Skeletal muscle tissue (tissue), 3 donors: ENCODE measurements at regions not wholly inside any gene's neighbourhood (a gene's known extent, or its start where the extent isn't known, plus 50 kb on each side); places are given as distances from the start of the nearest gene placed in this dataset.

Experiments used
- H3K27ac ChIP-seq: one replicate; pipeline ENCODE4 v1.7.0; 2013; ENCODE audit warnings: mild to moderate bottlenecking, low read depth, low read length, inconsistent platforms
- H3K27me3 ChIP-seq, 3 donors: one replicate each; pipeline ENCODE4 v1.7.0; 2013; ENCODE audit warnings: low read length in 3 of 3; ENCODE audit not compliant: control insufficient read depth in 3 of 3, insufficient read depth in 3 of 3
- H3K36me3 ChIP-seq, 3 donors: one replicate each; pipeline ENCODE4 v1.7.0; 2013; ENCODE audit warnings: low read length in 3 of 3; ENCODE audit not compliant: control insufficient read depth in 3 of 3, insufficient read depth in 3 of 3
- H3K4me1 ChIP-seq, 3 donors: one replicate each; pipeline ENCODE4 v1.7.0; 2013; ENCODE audit warnings: low read length in 3 of 3, mild to moderate bottlenecking in 3 of 3; ENCODE audit not compliant: control insufficient read depth in 3 of 3, insufficient read depth in 3 of 3
- H3K4me3 ChIP-seq, 3 donors: one replicate each; pipeline ENCODE4 v1.7.0; 2013; ENCODE audit warnings: low read length in 3 of 3
- H3K9ac ChIP-seq, 3 donors: one replicate each; pipeline ENCODE4 v1.7.0; 2013; ENCODE audit warnings: low read length in 3 of 3, mild to moderate bottlenecking in 3 of 3, moderate library complexity in 2 of 3, low read depth in 1 of 3
- H3K9me3 ChIP-seq, 3 donors: one replicate each; pipeline ENCODE4 v1.7.0; 2013; ENCODE audit warnings: low read length in 3 of 3; ENCODE audit not compliant: control insufficient read depth in 3 of 3
- donor health status: Osteomylitis.

GRCh38 chr2:175872721-175873120 is 129.3 kb downstream of the LNPK start:
- no peaks in the 10 kb centered on the region for H3K27me3 ChIP-seq
- H3K4me1 ChIP-seq = peaks cover 8 to 17% (median 16%) of the 10 kb centered on the region in 3 donors
- no peak overlapping the region for H3K27ac ChIP-seq
- H3K36me3 ChIP-seq = no peaks in the 10 kb centered on the region
- no peak overlapping the region for H3K9ac ChIP-seq
- no peaks in the 10 kb centered on the region for H3K9me3 ChIP-seq
- no peak overlapping the region for H3K4me3 ChIP-seq

GRCh38 chr2:175872005-175872348 is 130.1 kb downstream of the LNPK start:
- H3K27ac ChIP-seq = no peak overlapping the region
- peaks cover 8 to 17% (median 16%) of the 10 kb centered on the region in 3 donors for H3K4me1 ChIP-seq
- no peak overlapping the region for H3K4me3 ChIP-seq
- H3K9me3 ChIP-seq = no peaks in the 10 kb centered on the region
- no peaks in the 10 kb centered on the region for H3K27me3 ChIP-seq
- H3K9ac ChIP-seq = no peak overlapping the region
- no peaks in the 10 kb centered on the region for H3K36me3 ChIP-seq

DNA sequence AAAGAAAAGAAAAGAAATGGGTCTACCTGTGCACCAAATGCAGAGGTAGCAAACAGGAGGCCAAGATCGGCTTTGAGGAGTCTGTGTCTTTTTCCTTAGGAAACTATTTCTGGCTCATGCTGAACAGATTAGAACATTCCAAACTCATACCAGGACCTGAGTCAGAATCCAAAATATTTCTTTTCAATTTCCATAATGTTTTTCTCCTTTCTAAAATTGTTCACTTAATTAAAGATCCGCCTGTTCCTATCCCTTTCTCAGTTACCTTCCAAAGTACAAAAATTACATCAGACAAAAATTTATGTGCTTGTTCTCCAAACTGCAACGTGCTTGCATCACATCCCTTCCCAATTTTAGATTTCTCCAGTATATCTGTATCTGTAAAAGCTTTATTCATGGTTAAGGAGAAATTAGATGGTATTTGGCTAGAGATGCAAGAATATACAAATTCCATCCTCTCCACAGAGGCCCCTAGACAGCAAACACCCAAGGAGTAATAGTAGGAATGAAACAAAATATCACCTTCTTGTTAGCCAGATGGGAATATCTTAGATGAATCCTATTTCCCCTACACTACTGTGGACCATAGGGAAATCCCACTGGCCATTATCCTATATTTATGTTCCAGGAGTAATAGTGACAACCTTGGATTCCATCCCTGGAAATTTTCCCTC is 130.6 kb downstream of the LNPK start:
- Histone ChIP-seq H3K27me3 (no peaks in the 10 kb centered on the region), H3K4me3 (no peak overlapping the region), H3K27ac (no peak overlapping the region), H3K4me1 (peaks cover 8 to 17% (median 16%) of the 10 kb centered on the region in 3 donors), H3K9ac (no peak overlapping the region), H3K36me3 (no peaks in the 10 kb centered on the region), H3K9me3 (no peaks in the 10 kb centered on the region)

DNA sequence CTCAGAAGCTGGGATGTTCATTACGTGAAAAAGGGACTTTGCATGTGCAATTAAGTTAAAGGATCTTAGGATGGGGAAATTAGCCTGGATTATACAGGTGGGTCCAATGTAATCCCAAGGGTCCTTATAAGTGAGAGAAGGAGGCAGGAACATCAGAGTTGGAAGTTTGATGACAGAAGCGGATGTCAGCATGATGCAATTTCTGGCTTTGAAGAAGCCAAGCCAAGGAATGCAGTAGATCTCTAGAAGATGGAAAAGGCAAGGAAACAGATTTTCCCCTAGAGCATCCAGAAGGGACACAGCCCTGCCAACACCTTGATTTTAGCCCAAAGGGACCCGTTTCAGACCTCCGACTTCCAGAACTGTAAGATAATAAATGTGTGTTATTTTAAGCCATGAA is 136.4 kb downstream of the LNPK start:
- Histone ChIP-seq H3K27me3 (no peaks in the 10 kb centered on the region), H3K27ac (no peak overlapping the region), H3K9me3 (no peaks in the 10 kb centered on the region), H3K9ac (no peak overlapping the region), H3K36me3 (no peaks in the 10 kb centered on the region), H3K4me3 (no peak overlapping the region), H3K4me1 (no peaks in the 10 kb centered on the region)

DNA sequence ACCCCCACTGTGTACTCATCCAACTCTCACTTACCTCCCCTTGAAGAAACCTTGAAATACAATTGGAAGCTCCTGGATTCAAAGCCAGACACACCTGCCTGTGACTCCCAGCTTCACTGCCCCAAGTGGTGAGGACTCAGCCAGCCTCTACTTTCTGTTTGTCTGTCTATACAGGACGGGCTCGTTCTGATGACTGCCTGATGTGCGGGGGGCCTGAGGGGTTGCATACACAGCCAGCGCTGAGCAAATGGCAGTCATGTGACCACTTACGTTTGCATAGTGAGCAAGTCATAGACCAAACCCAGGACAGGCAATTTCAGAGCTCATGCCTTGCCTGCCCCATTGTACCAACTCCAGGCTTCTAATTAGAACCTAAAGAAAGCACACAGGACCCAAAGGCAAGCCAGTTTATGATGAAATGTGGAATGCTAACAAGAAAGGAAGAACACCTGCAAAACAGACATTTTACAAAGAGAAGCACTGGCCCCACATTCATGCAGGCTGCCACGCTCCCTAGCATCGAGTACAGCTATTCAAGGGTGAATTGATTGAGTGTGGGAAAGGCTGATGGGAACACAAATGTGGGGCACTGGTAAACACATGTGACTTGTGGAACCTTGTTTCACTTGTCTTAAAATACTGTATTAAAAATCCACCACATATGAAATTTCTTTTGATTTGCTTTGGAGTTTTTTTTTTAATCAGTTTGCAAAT is 137.8 kb downstream of the LNPK start:
- Histone ChIP-seq H3K27me3 (no peaks in the 10 kb centered on the region), H3K9ac (no peak overlapping the region), H3K4me1 (no peaks in the 10 kb centered on the region), H3K4me3 (no peak overlapping the region), H3K36me3 (no peaks in the 10 kb centered on the region), H3K27ac (no peak overlapping the region), H3K9me3 (no peaks in the 10 kb centered on the region)

DNA sequence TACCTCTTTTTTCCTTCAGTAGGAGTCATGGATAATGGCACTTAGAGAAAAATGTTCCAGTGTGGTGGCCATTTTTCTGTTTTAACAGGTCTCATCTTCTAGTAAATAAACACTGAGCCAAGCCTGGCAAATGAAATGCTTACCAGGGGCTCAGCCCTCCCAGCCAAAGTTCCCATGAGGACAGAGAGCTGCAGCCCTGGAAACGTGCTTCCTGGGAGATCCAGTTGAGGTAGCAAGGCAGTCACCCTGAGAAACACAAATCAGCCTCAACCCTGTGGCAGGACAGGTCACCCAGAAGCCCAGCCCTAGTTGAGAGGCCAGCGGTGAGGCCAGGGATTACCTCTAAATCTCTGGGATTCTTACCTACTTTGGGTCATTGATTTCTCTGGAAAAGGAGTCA is 140.1 kb downstream of the LNPK start:
- H3K4me3 ChIP-seq = no peak overlapping the region
- no peaks in the 10 kb centered on the region for H3K4me1 ChIP-seq
- no peak overlapping the region for H3K9ac ChIP-seq
- no peaks in the 10 kb centered on the region for H3K27me3 ChIP-seq
- no peaks in the 10 kb centered on the region for H3K9me3 ChIP-seq
- H3K27ac ChIP-seq = no peak overlapping the region
- H3K36me3 ChIP-seq = no peaks in the 10 kb centered on the region

GRCh38 chr2:175855794-175856453 is 146.1 kb downstream of the LNPK start:
- Histone ChIP-seq H3K4me3 (peak overlapping the region; percentile 32 to 43 (median 35)), H3K9ac (peak overlapping the region; percentile 35 to 71 (median 36)), H3K27ac (peak overlapping the region; percentile 83), H3K27me3 (no peaks in the 10 kb centered on the region), H3K4me1 (peaks cover 15 to 26% (median 17%) of the 10 kb centered on the region in 3 donors), H3K9me3 (no peaks in the 10 kb centered on the region), H3K36me3 (no peaks in the 10 kb centered on the region)

GRCh38 chr2:175855236-175855635 is 146.8 kb downstream of the LNPK start:
- Histone ChIP-seq H3K4me1 (peaks cover 15 to 26% (median 17%) of the 10 kb centered on the region in 3 donors), H3K9ac (peak overlapping the region in 2 of 3 donors; percentile 11 to 25), H3K27me3 (no peaks in the 10 kb centered on the region), H3K27ac (peak overlapping the region; percentile 83), H3K36me3 (no peaks in the 10 kb centered on the region), H3K9me3 (no peaks in the 10 kb centered on the region), H3K4me3 (peak overlapping the region in 1 of 3 donors; percentile 35)

- H3K4me3 ChIP-seq = no peak overlapping the region
These were observed 147.4 kb downstream of the LNPK start for GRCh38 chr2:175854665-175855064.

GRCh38 chr2:175854129-175854528 is 147.9 kb downstream of the LNPK start:
- Histone ChIP-seq H3K27ac (peak overlapping the region; percentile 83), H3K4me1 (peaks cover 15 to 26% (median 17%) of the 10 kb centered on the region in 3 donors), H3K9ac (peak overlapping the region in 1 of 3 donors; percentile 28), H3K4me3 (peak overlapping the region in 1 of 3 donors; percentile 17), H3K27me3 (no peaks in the 10 kb centered on the region), H3K36me3 (no peaks in the 10 kb centered on the region), H3K9me3 (no peaks in the 10 kb centered on the region)

More at GRCh38 chr2:175854665-175855064, 147.4 kb downstream of the LNPK start:
- no peaks in the 10 kb centered on the region for H3K27me3 ChIP-seq
- H3K9me3 ChIP-seq = no peaks in the 10 kb centered on the region
- H3K9ac ChIP-seq = peak overlapping the region in 1 of 3 donors; percentile 28
- peaks cover 15 to 26% (median 17%) of the 10 kb centered on the region in 3 donors for H3K4me1 ChIP-seq
- H3K27ac ChIP-seq = peak overlapping the region; percentile 83
- H3K36me3 ChIP-seq = no peaks in the 10 kb centered on the region
